HepG2 (cell line): ENCODE measurements at regions not wholly inside any gene's neighbourhood (a gene's known extent, or its start where the extent isn't known, plus 50 kb on each side); places are given as distances from the start of the nearest gene placed in this dataset.
"Not testable (repeated sequence)": the region's sequence is repeated elsewhere in the genome, so short reads cannot be mapped to it uniquely, and the experiment has no call there.

Experiments used
- CBFB ChIP-seq: sonication (generic); formaldehyde crosslinking; IDR thresholded peaks from 2 replicates; pipeline ENCODE4 v1.4.0; 2020; ENCODE audit warnings: missing genetic modification reagents
- CHD4 ChIP-seq: fragments of 200-600 bp; sonication (generic); IDR thresholded peaks from 2 replicates; pipeline ENCODE4 v1.7.0; 2017; ENCODE audit warnings: mild to moderate bottlenecking, low read length, borderline replicate concordance
- ETS1 ChIP-seq: sonication (generic); formaldehyde crosslinking; IDR thresholded peaks from 2 replicates; pipeline ENCODE4 v1.4.0; 2020; ENCODE audit warnings: missing genetic modification reagents
- GPN1 ChIP-seq: sonication (generic); formaldehyde crosslinking; IDR thresholded peaks from 2 replicates; pipeline ENCODE4 v1.5.1; 2020; ENCODE audit warnings: missing genetic modification reagents, borderline replicate concordance
- HDAC6 ChIP-seq: fragments of 200-600 bp; sonication (generic); IDR thresholded peaks from 2 replicates; pipeline ENCODE4 v1.7.0; 2017; ENCODE audit warnings: mild to moderate bottlenecking, antibody characterized with exemption, low read length, low read depth
- PITX1 ChIP-seq: sonication (generic); formaldehyde crosslinking; IDR thresholded peaks from 2 replicates; pipeline ENCODE4 v1.5.1; 2020; ENCODE audit warnings: mild to moderate bottlenecking, missing genetic modification reagents
- POLR2A ChIP-seq, 2 experiments: IDR thresholded peaks; 2 replicates each; pipeline ENCODE4 v1.6.1; 2011; ENCODE audit warnings: low read depth in 2 of 2, low read length in 2 of 2, mild to moderate bottlenecking in 1 of 2, moderate library complexity in 1 of 2; ENCODE audit not compliant: insufficient read depth in 1 of 2
- POLR2AphosphoS5 ChIP-seq: IDR thresholded peaks from 2 replicates; pipeline ENCODE4 v1.6.1; 2012; ENCODE audit warnings: low read depth, low read length
- TCF12 ChIP-seq, 2 experiments: fragments of 450-650 bp in 1 of 2; sonication (generic) in 1 of 2; formaldehyde crosslinking in 1 of 2; IDR thresholded peaks; 2 replicates each; pipeline versions ENCODE4 v1.6.1 to v1.8.0; 2017 to 2022; ENCODE audit warnings: antibody characterized with exemption in 1 of 2, mild to moderate bottlenecking in 1 of 2, missing genetic modification reagents in 1 of 2, moderate library complexity in 1 of 2
- ZBTB40 ChIP-seq, 2 experiments: fragments of 450-650 bp in 1 of 2; sonication (generic) in 1 of 2; formaldehyde crosslinking in 1 of 2; IDR thresholded peaks; 2 replicates each; pipeline versions ENCODE4 v1.6.1 to v1.8.0; 2016 to 2022; ENCODE audit warnings: antibody characterized with exemption in 1 of 2, mild to moderate bottlenecking in 1 of 2, missing genetic modification reagents in 1 of 2
- ZFP62 ChIP-seq: sonication (generic); formaldehyde crosslinking; IDR thresholded peaks from 2 replicates; pipeline ENCODE4 v1.4.0; 2020; ENCODE audit warnings: missing genetic modification reagents
- ZFX ChIP-seq: sonication (generic); formaldehyde crosslinking; IDR thresholded peaks from 2 replicates; pipeline ENCODE4 v1.4.0; 2020; ENCODE audit warnings: mild to moderate bottlenecking, low read depth, missing genetic modification reagents, moderate library complexity
- ZNF740 ChIP-seq: sonication (generic); formaldehyde crosslinking; IDR thresholded peaks from 2 replicates; pipeline ENCODE4 v1.4.0; 2020; ENCODE audit warnings: missing genetic modification reagents
- ZNF768 ChIP-seq: sonication (generic); formaldehyde crosslinking; IDR thresholded peaks from 2 replicates; pipeline ENCODE4 v1.4.0; 2020; ENCODE audit warnings: missing genetic modification reagents

- not testable (repeated sequence) for TF ChIP-seq TCF12 (IDR thresholded peaks at IDR 0.05); TCF12 (CRISPR knock-in tag; IDR thresholded peaks at IDR 0.05); HDAC6; GPN1; POLR2A (IDR thresholded peaks at IDR 0.05; ENCODE audit: insufficient read depth in 1 of 2, low read depth in 2 of 2, low read length in 2 of 2); ZFP62 (CRISPR knock-in tag); ZNF740 (CRISPR knock-in tag); POLR2AphosphoS5; ZFX (CRISPR knock-in tag); ETS1 (CRISPR knock-in tag); PITX1 (CRISPR knock-in tag); CBFB (CRISPR knock-in tag); ZBTB40 (IDR thresholded peaks at IDR 0.05); ZBTB40 (CRISPR knock-in tag; IDR thresholded peaks at IDR 0.05); ZNF768; CHD4
These were observed 412.1 kb downstream of the CCER1 start for GRCh38 chr12:90542852-90543251.
